ENCODE measurements at regions not wholly inside any gene's neighbourhood (a gene's known extent, or its start where the extent isn't known, plus 50 kb on each side); places are given as distances from the start of the nearest gene placed in this dataset.

- FAIRE-seq = no peak
- no peak for DNase-seq (ENCODE audit: insufficient read length, low spot score)
- no peak for TF ChIP-seq POLR2A (IDR thresholded peaks at IDR 0.05; ENCODE audit: low read depth, low read length)
Measured at GRCh38 chrX:39674490-39675161, 423.1 kb downstream of the BCOR start.

GRCh38 chrX:39675162-39675553 is 422.6 kb downstream of the BCOR start:
- no peak for TF ChIP-seq POLR2A (IDR thresholded peaks at IDR 0.05; ENCODE audit: low read depth, low read length)
- FAIRE-seq = no peak

GRCh38 chrX:39675619-39676018 is 422.1 kb downstream of the BCOR start:
- no peak for FAIRE-seq
- DNase-seq (ENCODE audit: insufficient read length, low spot score) = no peak
- TF ChIP-seq POLR2A (IDR thresholded peaks at IDR 0.05; ENCODE audit: low read depth, low read length) = no peak

More at GRCh38 chrX:39675162-39675553, 422.6 kb downstream of the BCOR start:
- DNase-seq (ENCODE audit: insufficient read length, low spot score) = no peak

- DNase-seq (ENCODE audit: insufficient read length, low spot score) = no peak
- FAIRE-seq = no peak
- TF ChIP-seq POLR2A (IDR thresholded peaks at IDR 0.05; ENCODE audit: low read depth, low read length) = no peak
Measured at GRCh38 chrX:39676434-39676833, 421.3 kb downstream of the BCOR start.

GRCh38 chrX:39677585-39677977 is 420.2 kb downstream of the BCOR start:
- no peak for DNase-seq (ENCODE audit: insufficient read length, low spot score)
- no peak for FAIRE-seq

GRCh38 chrX:39677978-39678791 is 419.6 kb downstream of the BCOR start:
- DNase-seq (ENCODE audit: insufficient read length, low spot score) (no peak), FAIRE-seq (no peak)
- no peak for TF ChIP-seq POLR2A (IDR thresholded peaks at IDR 0.05; ENCODE audit: low read depth, low read length)

More at GRCh38 chrX:39677585-39677977, 420.2 kb downstream of the BCOR start:
- no peak for TF ChIP-seq POLR2A (IDR thresholded peaks at IDR 0.05; ENCODE audit: low read depth, low read length)

DNA sequence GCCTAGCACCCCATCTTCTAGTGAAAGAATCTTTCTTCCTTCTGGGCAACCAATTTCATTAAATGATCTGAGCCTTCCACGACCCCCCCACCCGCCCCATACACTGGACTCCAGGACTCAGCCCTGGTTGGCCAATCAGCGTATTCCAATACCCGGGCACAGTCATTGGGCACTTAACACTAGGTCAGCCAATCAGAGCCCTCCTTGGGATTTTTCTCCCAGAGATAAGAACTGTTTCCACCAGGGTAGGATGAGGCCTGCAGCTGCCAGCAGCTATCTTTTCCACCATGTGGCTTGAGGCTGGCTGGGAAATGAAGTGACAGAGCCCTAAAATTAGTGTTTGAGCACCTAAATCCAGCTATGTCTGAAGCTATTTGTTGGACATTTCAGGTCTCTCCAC is 418.8 kb downstream of the BCOR start:
- DNase-seq (ENCODE audit: insufficient read length, low spot score) (no peak), FAIRE-seq (no peak)
- TF ChIP-seq POLR2A (IDR thresholded peaks at IDR 0.05; ENCODE audit: low read depth, low read length) = no peak

DNA sequence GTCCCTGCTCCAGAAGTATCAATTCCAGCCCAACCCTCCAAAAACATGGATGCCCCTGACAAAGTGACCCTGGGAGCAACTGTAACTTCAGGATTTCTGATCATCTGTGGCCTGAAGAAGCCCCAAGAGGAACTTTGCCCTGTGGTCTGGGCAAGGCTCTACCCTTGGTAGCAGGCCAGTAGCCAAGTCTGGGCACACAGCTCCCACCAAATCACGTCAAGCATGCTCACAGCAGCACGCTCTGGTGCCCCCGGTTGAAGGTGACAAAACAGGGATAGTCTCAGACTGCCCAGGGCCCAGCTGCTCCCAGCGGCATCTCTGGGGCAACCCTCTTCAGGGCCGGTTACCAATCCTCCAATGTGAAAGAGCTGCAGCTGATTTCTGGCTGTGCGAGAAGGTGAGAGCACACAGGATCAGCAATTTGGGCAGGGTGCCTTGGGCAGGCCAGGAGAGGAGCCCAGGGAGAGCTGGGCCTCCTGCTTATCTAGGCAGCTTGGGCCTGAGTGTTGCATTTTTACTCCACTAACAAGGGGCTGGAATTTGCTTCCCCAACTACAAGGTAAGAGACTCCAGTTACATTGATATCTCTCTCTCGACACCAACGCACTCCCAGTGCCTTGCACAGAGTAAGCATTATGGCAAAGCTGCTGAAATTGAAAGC is 418.1 kb downstream of the BCOR start:
- TF ChIP-seq POLR2A (IDR thresholded peaks at IDR 0.05; ENCODE audit: low read depth, low read length) = no peak
- no peak for FAIRE-seq
- DNase-seq (ENCODE audit: insufficient read length, low spot score) = no peak

DNA sequence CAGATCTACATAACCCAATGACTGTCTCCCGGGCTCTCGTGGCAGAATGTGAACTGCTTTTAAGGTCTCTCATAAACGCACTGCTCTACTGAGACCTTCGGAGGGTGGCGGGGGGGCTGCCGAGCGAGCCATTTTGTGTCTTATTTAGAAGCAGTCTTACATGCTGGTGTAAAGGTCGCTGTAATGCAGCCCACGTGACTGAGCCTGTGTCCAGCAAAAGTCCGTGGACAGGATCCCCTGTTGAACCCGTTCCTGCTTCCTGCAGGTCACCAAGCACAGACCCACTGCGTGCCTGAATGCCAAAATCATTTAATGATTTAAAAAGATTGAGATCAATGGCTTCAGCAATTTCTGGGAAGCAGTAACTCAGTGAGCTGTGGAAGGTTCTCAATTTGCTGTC is 415.9 kb downstream of the BCOR start:
- FAIRE-seq = no peak
- TF ChIP-seq POLR2A (IDR thresholded peaks at IDR 0.05; ENCODE audit: low read depth, low read length) = no peak
- no peak for DNase-seq (ENCODE audit: insufficient read length, low spot score)

DNA sequence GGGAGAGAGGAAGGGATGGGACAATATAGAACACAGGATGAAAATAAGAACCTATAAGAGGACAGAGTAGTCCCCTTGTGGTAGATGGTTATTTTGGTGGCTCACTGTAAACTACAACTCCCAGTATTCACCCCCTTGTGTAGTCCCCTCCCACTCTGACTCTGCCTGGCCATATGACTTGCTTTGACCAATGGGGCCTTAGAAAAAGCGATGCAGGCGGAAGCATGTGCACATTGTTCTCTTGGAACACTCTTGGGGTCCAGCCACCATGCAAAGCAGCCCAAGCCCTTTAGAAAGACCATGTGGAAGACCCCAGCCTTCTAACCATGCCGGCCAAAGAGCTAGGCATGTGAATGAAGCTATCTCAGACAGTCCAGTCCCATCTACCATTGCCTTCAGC is 415.0 kb downstream of the BCOR start:
- TF ChIP-seq POLR2A (IDR thresholded peaks at IDR 0.05; ENCODE audit: low read depth, low read length) = no peak
- DNase-seq (ENCODE audit: insufficient read length, low spot score) = no peak
- no peak for FAIRE-seq

DNA sequence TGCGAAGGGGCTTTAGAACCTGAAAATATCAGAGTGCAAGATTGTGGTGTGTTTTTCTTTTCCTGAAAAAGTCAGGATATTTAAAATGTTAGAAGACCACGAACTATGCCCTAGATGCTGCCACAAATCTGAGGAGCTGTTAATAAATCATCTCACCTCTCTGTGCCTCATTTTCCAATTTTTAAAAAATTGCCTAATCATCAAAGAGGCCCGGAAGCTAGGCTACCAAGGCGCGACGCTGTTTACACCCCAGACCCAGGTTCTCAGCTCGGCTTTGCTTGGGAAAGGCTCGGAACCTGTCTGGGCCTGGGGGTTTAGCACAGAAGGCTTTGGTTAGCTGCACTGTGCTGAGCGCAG is 409.6 kb downstream of the BCOR start:
- TF ChIP-seq POLR2A (IDR thresholded peaks at IDR 0.05; ENCODE audit: low read depth, low read length) = no peak
- FAIRE-seq (no peak), DNase-seq (ENCODE audit: insufficient read length, low spot score) (no peak)

DNA sequence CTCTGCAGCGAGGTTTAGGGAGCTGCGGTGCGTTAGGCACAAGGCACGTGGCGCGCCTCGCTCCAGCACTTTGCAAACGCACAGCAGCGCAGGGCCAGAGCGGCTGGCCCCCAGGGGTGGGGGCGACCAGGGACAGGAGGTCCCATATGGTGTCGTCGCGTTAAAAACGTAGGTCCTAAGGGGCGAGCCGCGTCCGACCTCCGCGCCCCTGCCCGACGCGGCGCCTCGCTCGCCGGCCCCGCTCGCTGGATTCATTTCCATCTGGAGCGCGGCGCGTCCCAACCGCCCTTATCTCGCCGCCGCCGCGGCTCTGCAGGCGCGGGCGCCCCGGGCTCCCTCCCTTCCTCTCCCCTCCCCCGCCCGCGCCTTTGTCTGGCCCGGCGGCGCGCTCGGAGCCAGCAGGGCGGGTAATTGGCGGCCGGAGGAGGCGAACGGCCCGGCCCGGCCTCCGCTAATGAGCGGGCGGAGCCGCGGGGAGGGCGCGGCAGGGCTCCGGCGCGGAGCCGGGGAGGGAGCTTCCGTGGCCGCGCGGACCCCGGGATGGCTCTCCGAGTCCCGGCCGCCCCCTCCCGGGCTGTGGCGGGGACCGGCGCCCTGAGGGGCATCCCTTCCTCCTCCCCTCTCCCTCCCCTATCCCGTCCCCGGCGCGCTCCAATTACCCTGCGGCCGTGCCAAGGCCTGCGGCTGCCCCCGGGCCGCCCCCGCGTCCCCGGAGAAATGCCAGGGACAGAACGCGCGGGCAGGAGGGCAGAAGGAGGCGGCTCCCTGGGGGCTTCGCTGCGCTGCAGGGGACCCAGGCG is 409.0 kb downstream of the BCOR start:
- no peak for FAIRE-seq
- DNase-seq (ENCODE audit: insufficient read length, low spot score) = no peak
- TF ChIP-seq POLR2A (IDR thresholded peaks at IDR 0.05; ENCODE audit: low read depth, low read length) = no peak

- TF ChIP-seq POLR2A (IDR thresholded peaks at IDR 0.05; ENCODE audit: low read depth, low read length) = no peak
- FAIRE-seq = no peak
- DNase-seq (ENCODE audit: insufficient read length, low spot score) = no peak
Measured at GRCh38 chrX:39689376-39690104, 408.2 kb downstream of the BCOR start.
